H1 (cell line): ENCODE measurements at regions not wholly inside any gene's neighbourhood (a gene's known extent, or its start where the extent isn't known, plus 50 kb on each side); places are given as distances from the start of the nearest gene placed in this dataset.

Source experiments
- CEBPB ChIP-seq: IDR thresholded peaks from 2 replicates; pipeline ENCODE4 v1.6.1; 2012; ENCODE audit warnings: low read depth, low read length
- EP300 ChIP-seq, 2 experiments: IDR thresholded peaks; 1 replicate in 1 of 2; 2 replicates in 1 of 2; pipeline ENCODE4 v1.6.1; 2011 to 2012; ENCODE audit warnings: low read depth in 2 of 2, low read length in 2 of 2, mild to moderate bottlenecking in 2 of 2, borderline replicate concordance in 1 of 2, inconsistent platforms in 1 of 2, moderate library complexity in 1 of 2
- HDAC2 ChIP-seq, 2 experiments: fragments of 300-600 bp in 1 of 2; sonication (generic) in 1 of 2; IDR thresholded peaks; 2 replicates each; pipeline ENCODE4 v1.6.1; 2011 to 2012; ENCODE audit warnings: low read depth in 2 of 2, low read length in 2 of 2, mild to moderate bottlenecking in 2 of 2, moderate library complexity in 2 of 2, borderline replicate concordance in 1 of 2, inconsistent platforms in 1 of 2
- POLR2A ChIP-seq, 2 experiments: IDR thresholded peaks; 1 replicate in 1 of 2; 2 replicates in 1 of 2; pipeline ENCODE4 v1.6.1; 2011; ENCODE audit warnings: low read depth in 2 of 2, low read length in 2 of 2, mild to moderate bottlenecking in 2 of 2; ENCODE audit errors: control extremely low read depth in 1 of 2
- RXRA ChIP-seq: IDR thresholded peaks from 2 replicates; pipeline ENCODE4 v1.6.1; 2011; ENCODE audit warnings: low read depth, mild to moderate bottlenecking, low read length, moderate library complexity; ENCODE audit not compliant: insufficient read depth
- SIX5 ChIP-seq: IDR thresholded peaks from 2 replicates; pipeline ENCODE4 v1.6.1; 2011; ENCODE audit warnings: mild to moderate bottlenecking, low read depth, low read length
- YY1 ChIP-seq: IDR thresholded peaks from 2 replicates; pipeline ENCODE4 v1.6.1; 2011; ENCODE audit warnings: low read depth, mild to moderate bottlenecking, low read length
- TF ChIP-seq, protein P1 (sequence below): IDR thresholded peaks from 2 replicates; pipeline ENCODE4 v1.6.1; 2011; ENCODE audit warnings: low read length, improper control_type of control experiment
- TF ChIP-seq, protein P2 (sequence below): IDR thresholded peaks from 2 replicates; pipeline ENCODE4 v1.6.1; 2011; ENCODE audit warnings: low read depth, mild to moderate bottlenecking, low read length; ENCODE audit not compliant: insufficient read depth
- TF ChIP-seq, protein P3 (sequence below), 3 experiments: IDR thresholded peaks; 1 replicate in 2 of 3; 2 replicates in 1 of 3; pipeline versions ENCODE4 v1.5.1 to v1.6.1; 2011; ENCODE audit warnings: low read length in 3 of 3, mild to moderate bottlenecking in 3 of 3, inconsistent platforms in 2 of 3, low read depth in 1 of 3, moderate library complexity in 1 of 3; ENCODE audit not compliant: insufficient read depth in 1 of 3; ENCODE audit errors: control extremely low read depth in 1 of 3
- TF ChIP-seq, protein P4 (sequence below): IDR thresholded peaks from 2 replicates; pipeline ENCODE4 v1.6.1; 2012; ENCODE audit warnings: inconsistent platforms

DNA sequence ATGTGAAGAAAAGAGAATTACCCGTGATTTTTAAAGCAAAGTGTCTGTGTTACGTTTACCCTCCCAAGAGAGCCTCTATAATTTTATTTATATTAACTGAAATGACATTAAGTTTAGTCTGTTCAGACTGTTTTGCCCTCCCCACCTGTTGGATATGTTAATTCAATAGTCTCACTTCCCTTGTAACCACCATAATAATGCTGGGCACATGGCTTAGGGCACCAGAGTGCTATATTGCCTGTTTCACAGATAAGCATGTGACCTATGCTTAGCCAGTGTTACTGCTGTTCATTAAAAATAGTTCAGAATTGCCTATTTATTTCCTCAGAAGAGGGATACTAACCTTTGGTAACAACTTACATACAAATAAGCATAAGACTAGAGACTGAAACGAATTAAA, 446.2 kb downstream of the FAT4 start:
- TF ChIP-seq, protein P1, sequence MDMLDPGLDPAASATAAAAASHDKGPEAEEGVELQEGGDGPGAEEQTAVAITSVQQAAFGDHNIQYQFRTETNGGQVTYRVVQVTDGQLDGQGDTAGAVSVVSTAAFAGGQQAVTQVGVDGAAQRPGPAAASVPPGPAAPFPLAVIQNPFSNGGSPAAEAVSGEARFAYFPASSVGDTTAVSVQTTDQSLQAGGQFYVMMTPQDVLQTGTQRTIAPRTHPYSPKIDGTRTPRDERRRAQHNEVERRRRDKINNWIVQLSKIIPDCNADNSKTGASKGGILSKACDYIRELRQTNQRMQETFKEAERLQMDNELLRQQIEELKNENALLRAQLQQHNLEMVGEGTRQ, result no peak
- TF ChIP-seq YY1 (no peak), SIX5 (no peak), HDAC2 (IDR thresholded peaks at IDR 0.05; ENCODE audit: borderline replicate concordance in 1 of 2, low read depth in 2 of 2, low read length in 2 of 2) (no peak), RXRA (no peak), POLR2A (IDR thresholded peaks at IDR 0.05; ENCODE audit: control extremely low read depth in 1 of 2, low read depth in 2 of 2, low read length in 2 of 2) (no peak), CEBPB (no peak), EP300 (IDR thresholded peaks at IDR 0.05; ENCODE audit: borderline replicate concordance in 1 of 2, low read depth in 2 of 2, low read length in 2 of 2) (no peak)
- TF ChIP-seq, protein P2, sequence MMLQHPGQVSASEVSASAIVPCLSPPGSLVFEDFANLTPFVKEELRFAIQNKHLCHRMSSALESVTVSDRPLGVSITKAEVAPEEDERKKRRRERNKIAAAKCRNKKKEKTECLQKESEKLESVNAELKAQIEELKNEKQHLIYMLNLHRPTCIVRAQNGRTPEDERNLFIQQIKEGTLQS, result no peak
- TF ChIP-seq, protein P3, sequence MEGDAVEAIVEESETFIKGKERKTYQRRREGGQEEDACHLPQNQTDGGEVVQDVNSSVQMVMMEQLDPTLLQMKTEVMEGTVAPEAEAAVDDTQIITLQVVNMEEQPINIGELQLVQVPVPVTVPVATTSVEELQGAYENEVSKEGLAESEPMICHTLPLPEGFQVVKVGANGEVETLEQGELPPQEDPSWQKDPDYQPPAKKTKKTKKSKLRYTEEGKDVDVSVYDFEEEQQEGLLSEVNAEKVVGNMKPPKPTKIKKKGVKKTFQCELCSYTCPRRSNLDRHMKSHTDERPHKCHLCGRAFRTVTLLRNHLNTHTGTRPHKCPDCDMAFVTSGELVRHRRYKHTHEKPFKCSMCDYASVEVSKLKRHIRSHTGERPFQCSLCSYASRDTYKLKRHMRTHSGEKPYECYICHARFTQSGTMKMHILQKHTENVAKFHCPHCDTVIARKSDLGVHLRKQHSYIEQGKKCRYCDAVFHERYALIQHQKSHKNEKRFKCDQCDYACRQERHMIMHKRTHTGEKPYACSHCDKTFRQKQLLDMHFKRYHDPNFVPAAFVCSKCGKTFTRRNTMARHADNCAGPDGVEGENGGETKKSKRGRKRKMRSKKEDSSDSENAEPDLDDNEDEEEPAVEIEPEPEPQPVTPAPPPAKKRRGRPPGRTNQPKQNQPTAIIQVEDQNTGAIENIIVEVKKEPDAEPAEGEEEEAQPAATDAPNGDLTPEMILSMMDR (IDR thresholded peaks at IDR 0.05; ENCODE audit: control extremely low read depth in 1 of 3, insufficient read depth in 1 of 3, low read depth in 1 of 3, low read length in 3 of 3), result no peak
- TF ChIP-seq, protein P4, sequence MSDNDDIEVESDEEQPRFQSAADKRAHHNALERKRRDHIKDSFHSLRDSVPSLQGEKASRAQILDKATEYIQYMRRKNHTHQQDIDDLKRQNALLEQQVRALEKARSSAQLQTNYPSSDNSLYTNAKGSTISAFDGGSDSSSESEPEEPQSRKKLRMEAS, result no peak
